ENCODE measurements at regions not wholly inside any gene's neighbourhood (a gene's known extent, or its start where the extent isn't known, plus 50 kb on each side); places are given as distances from the start of the nearest gene placed in this dataset.
"Not testable (repeated sequence)": the region's sequence is repeated elsewhere in the genome, so short reads cannot be mapped to it uniquely, and the experiment has no call there.

- DNase-seq = no peak
Observed at GRCh38 chr3:17877299-17877698, 134.9 kb upstream of the TBC1D5 start.

- DNase-seq = no peak
Observed at GRCh38 chr3:17874636-17875035, 132.2 kb upstream of the TBC1D5 start.

GRCh38 chr3:17872457-17872856 lies 130.0 kb upstream of the TBC1D5 start:
- no peak for DNase-seq

GRCh38 chr3:17865631-17866030 lies 123.2 kb upstream of the TBC1D5 start:
- no peak for DNase-seq

GRCh38 chr3:17861476-17861875 lies 119.0 kb upstream of the TBC1D5 start:
- no peak for DNase-seq

GRCh38 chr3:17860840-17861471 lies 118.5 kb upstream of the TBC1D5 start:
- DNase-seq = not testable (repeated sequence)

- DNase-seq = no peak
Observed at GRCh38 chr3:17852217-17852616, 109.8 kb upstream of the TBC1D5 start.

GRCh38 chr3:17850448-17850847 lies 108.0 kb upstream of the TBC1D5 start:
- DNase-seq = no peak

GRCh38 chr3:17848102-17848501 lies 105.7 kb upstream of the TBC1D5 start:
- no peak for DNase-seq

GRCh38 chr3:17847156-17847555 lies 104.7 kb upstream of the TBC1D5 start:
- DNase-seq = no peak

GRCh38 chr3:17846466-17846865 lies 104.0 kb upstream of the TBC1D5 start:
- DNase-seq = no peak

- no peak for DNase-seq
Observed at GRCh38 chr3:17845026-17845812, 102.8 kb upstream of the TBC1D5 start.

- DNase-seq = no peak
Observed at GRCh38 chr3:17844236-17844635, 101.8 kb upstream of the TBC1D5 start.

GRCh38 chr3:17841190-17841828 lies 98.9 kb upstream of the TBC1D5 start:
- peak; percentile 70 for DNase-seq

- no peak for DNase-seq
Observed at GRCh38 chr3:17840651-17841050, 98.2 kb upstream of the TBC1D5 start.

- no peak for DNase-seq
Observed at GRCh38 chr3:17840126-17840525, 97.7 kb upstream of the TBC1D5 start.

GRCh38 chr3:17836919-17837318 lies 94.5 kb upstream of the TBC1D5 start:
- DNase-seq = no peak

- no peak for DNase-seq
Observed at GRCh38 chr3:17836092-17836491, 93.7 kb upstream of the TBC1D5 start.

GRCh38 chr3:17833786-17834559 lies 91.5 kb upstream of the TBC1D5 start:
- DNase-seq = no peak

GRCh38 chr3:17832016-17832415 lies 89.6 kb upstream of the TBC1D5 start:
- DNase-seq = no peak

GRCh38 chr3:17831366-17831765 lies 88.9 kb upstream of the TBC1D5 start:
- DNase-seq = no peak

GRCh38 chr3:17830788-17831187 lies 88.4 kb upstream of the TBC1D5 start:
- no peak for DNase-seq

- DNase-seq = no peak
Observed at GRCh38 chr3:17828388-17828787, 86.0 kb upstream of the TBC1D5 start.
